ENCODE measurements at regions not wholly inside any gene's neighbourhood (a gene's known extent, or its start where the extent isn't known, plus 50 kb on each side); places are given as distances from the start of the nearest gene placed in this dataset.

DNA sequence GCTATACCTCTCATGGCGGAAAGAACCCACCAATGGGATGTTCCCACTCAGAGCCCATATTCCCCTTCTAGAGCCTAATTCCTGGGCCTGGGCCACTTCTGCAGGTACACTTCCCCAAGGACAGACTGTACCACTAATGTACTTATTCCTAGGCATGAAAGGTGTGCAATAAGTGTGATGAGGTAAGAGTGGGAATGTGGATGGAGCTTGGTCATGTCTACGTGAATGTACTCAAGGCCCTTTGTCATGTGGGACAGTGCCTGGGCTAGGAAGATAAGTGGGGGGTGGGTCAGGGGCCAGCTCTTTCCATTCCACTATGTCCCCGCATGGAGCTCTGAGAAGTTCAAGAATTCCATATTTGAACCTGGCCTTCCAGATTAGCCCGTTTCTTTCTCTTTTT, 63.4 kb upstream of the FUT8 start:
- WGBS (ENCODE audit: low lambda C conversion rate) = 89% methylated on average over 4 of the region's 4 CpGs
- Histone ChIP-seq H3K27me3 (ENCODE audit: insufficient read depth) (no peaks in the 10 kb centered on the region), H3K36me3 (replicated peaks in 1 of 2; ENCODE audit: control insufficient read depth in 1 of 2, insufficient read depth in 2 of 2, low read length in 1 of 2) (no peaks in the 10 kb centered on the region), H3K27ac (ENCODE audit: low read depth in 2 of 2, low read length in 1 of 2) (no peak overlapping the region), H3K9me2 (no peaks in the 10 kb centered on the region), H3K79me2 (ENCODE audit: insufficient read depth) (no peaks in the 10 kb centered on the region), H3K4me3 (ENCODE audit: low read depth in 2 of 2, low read length in 1 of 2) (no peak overlapping the region), H3K9me3 (no peaks in the 10 kb centered on the region), H4K20me1 (ENCODE audit: insufficient read depth) (no peaks in the 10 kb centered on the region), H2AFZ (ENCODE audit: low read depth) (no peak overlapping the region), H3K4me1 (ENCODE audit: control insufficient read depth in 1 of 2, insufficient read depth in 2 of 2, low read depth in 1 of 2, low read length in 1 of 2) (no peaks in the 10 kb centered on the region), H3K4me2 (no peak overlapping the region), H3K9ac (no peak overlapping the region), H3F3A (replicated peaks; ENCODE audit: insufficient read depth) (peaks cover 4% of the 10 kb centered on the region)
- TF ChIP-seq FOXM1 (IDR thresholded peaks at IDR 0.05; ENCODE audit: low read depth) (no peak), TAF1 (IDR thresholded peaks at IDR 0.05; ENCODE audit: borderline replicate concordance, low read depth, low read length) (no peak), TEAD4 (IDR thresholded peaks at IDR 0.05; ENCODE audit: borderline replicate concordance, insufficient read depth) (no peak), RCOR1 (IDR thresholded peaks at IDR 0.05; ENCODE audit: low read length) (no peak), GATA2 (CRISPR knock-in tag; IDR thresholded peaks at IDR 0.05) (no peak)
- no peak for DNase-seq
- CTCF ChIA-PET = no interaction called here
- POLR2A ChIA-PET = no interaction called here

DNA sequence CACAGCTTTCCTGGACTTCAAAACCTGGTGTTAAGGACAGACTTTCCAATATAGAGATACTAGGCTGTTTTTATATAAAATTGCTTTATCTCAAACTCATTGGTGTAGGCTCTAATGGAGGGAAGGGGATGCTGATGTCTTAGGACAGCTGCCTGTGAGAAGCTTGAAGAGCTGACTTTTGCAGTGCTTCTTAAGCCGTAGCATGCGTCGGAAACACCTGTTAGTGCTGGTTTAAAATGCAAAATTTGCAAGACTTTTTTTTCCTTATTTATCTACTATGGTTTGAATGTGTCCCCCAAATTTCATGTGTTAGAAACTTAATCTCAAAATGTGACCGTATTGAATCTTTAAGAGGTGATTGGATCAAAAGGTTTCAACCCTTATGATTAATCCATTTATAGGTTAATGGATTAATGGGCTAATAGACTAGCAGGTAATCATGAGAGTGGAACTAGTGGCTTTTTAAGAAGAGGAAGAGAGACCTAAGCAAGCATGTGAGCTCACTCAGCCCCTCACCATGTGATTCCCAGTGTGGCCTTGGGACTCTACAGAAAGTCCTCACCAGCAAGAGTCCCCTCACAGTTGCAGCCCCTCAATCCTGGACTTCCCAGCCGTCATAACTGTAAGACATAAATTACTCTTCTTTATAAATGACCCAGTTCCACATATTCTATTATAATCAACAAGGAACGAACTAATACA, 60.9 kb upstream of the FUT8 start:
- Histone ChIP-seq H4K20me1 (ENCODE audit: insufficient read depth) (no peaks in the 10 kb centered on the region), H3K4me1 (ENCODE audit: control insufficient read depth in 1 of 2, insufficient read depth in 2 of 2, low read depth in 1 of 2, low read length in 1 of 2) (no peaks in the 10 kb centered on the region; a peak in 1 of 4 replicates), H3K9ac (no peak overlapping the region), H3K27ac (ENCODE audit: low read depth in 2 of 2, low read length in 1 of 2) (no peak overlapping the region), H3K27me3 (ENCODE audit: insufficient read depth) (no peaks in the 10 kb centered on the region), H3K9me3 (no peaks in the 10 kb centered on the region), H3K9me2 (no peaks in the 10 kb centered on the region), H2AFZ (ENCODE audit: low read depth) (no peak overlapping the region), H3K36me3 (replicated peaks in 1 of 2; ENCODE audit: control insufficient read depth in 1 of 2, insufficient read depth in 2 of 2, low read length in 1 of 2) (no peaks in the 10 kb centered on the region), H3K4me3 (ENCODE audit: low read depth in 2 of 2, low read length in 1 of 2) (no peak overlapping the region), H3K4me2 (no peak overlapping the region), H3K79me2 (ENCODE audit: insufficient read depth) (no peaks in the 10 kb centered on the region), H3F3A (replicated peaks; ENCODE audit: insufficient read depth) (peaks cover 7% of the 10 kb centered on the region)
- no peak for DNase-seq
- CTCF ChIA-PET = no interaction called here
- WGBS (ENCODE audit: low lambda C conversion rate) = 92% methylated on average over 6 of the region's 6 CpGs
- TF ChIP-seq, protein P1, sequence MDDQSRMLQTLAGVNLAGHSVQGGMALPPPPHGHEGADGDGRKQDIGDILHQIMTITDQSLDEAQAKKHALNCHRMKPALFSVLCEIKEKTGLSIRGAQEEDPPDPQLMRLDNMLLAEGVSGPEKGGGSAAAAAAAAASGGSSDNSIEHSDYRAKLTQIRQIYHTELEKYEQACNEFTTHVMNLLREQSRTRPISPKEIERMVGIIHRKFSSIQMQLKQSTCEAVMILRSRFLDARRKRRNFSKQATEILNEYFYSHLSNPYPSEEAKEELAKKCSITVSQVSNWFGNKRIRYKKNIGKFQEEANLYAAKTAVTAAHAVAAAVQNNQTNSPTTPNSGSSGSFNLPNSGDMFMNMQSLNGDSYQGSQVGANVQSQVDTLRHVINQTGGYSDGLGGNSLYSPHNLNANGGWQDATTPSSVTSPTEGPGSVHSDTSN (IDR thresholded peaks at IDR 0.05) = no peak
- TF ChIP-seq RCOR1 (IDR thresholded peaks at IDR 0.05; ENCODE audit: low read length) (no peak), EZH2phosphoT487 (IDR thresholded peaks at IDR 0.05; ENCODE audit: borderline replicate concordance, low read depth) (no peak), SMC3 (IDR thresholded peaks at IDR 0.05; ENCODE audit: low read depth, low read length) (no peak), ELF1 (IDR thresholded peaks at IDR 0.05) (no peak), FOXM1 (IDR thresholded peaks at IDR 0.05; ENCODE audit: low read depth) (no peak)
- TF ChIP-seq, protein P2, sequence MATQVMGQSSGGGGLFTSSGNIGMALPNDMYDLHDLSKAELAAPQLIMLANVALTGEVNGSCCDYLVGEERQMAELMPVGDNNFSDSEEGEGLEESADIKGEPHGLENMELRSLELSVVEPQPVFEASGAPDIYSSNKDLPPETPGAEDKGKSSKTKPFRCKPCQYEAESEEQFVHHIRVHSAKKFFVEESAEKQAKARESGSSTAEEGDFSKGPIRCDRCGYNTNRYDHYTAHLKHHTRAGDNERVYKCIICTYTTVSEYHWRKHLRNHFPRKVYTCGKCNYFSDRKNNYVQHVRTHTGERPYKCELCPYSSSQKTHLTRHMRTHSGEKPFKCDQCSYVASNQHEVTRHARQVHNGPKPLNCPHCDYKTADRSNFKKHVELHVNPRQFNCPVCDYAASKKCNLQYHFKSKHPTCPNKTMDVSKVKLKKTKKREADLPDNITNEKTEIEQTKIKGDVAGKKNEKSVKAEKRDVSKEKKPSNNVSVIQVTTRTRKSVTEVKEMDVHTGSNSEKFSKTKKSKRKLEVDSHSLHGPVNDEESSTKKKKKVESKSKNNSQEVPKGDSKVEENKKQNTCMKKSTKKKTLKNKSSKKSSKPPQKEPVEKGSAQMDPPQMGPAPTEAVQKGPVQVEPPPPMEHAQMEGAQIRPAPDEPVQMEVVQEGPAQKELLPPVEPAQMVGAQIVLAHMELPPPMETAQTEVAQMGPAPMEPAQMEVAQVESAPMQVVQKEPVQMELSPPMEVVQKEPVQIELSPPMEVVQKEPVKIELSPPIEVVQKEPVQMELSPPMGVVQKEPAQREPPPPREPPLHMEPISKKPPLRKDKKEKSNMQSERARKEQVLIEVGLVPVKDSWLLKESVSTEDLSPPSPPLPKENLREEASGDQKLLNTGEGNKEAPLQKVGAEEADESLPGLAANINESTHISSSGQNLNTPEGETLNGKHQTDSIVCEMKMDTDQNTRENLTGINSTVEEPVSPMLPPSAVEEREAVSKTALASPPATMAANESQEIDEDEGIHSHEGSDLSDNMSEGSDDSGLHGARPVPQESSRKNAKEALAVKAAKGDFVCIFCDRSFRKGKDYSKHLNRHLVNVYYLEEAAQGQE (IDR thresholded peaks at IDR 0.05; ENCODE audit: low read depth, low read length) = no peak
- POLR2A ChIA-PET = no interaction called here

Measured in SK-N-SH (cell line).